Testis (tissue), 2 donors: ENCODE measurements at regions not wholly inside any gene's neighbourhood (a gene's known extent, or its start where the extent isn't known, plus 50 kb on each side); places are given as distances from the start of the nearest gene placed in this dataset.

Experiments used
- CTCF ChIP-seq, 3 experiments: fragments of 450-650 bp in 2 of 3; fragments of 200-600 bp in 1 of 3; sonication (generic) in 1 of 3; IDR thresholded peaks; one replicate each; pipeline ENCODE4 v1.5.1; 2016 to 2019; ENCODE audit warnings: antibody characterized with exemption in 3 of 3, mild to moderate bottlenecking in 2 of 3, moderate library complexity in 1 of 3
- POLR2A ChIP-seq: fragments of 450-650 bp; IDR thresholded peaks from one replicate; pipeline ENCODE4 v1.6.1; 2017; ENCODE audit warnings: antibody characterized with exemption, mild to moderate bottlenecking, moderate library complexity

- TF ChIP-seq CTCF (IDR thresholded peaks at IDR 0.05) (no peak), POLR2A (no peak)
These were observed 65.1 kb downstream of the KCNRG start for GRCh38 chr13:50080203-50080910.
